Lower leg skin (tissue), 4 donors: ENCODE measurements at regions not wholly inside any gene's neighbourhood (a gene's known extent, or its start where the extent isn't known, plus 50 kb on each side); places are given as distances from the start of the nearest gene placed in this dataset.
"Not testable (repeated sequence)": the region's sequence is repeated elsewhere in the genome, so short reads cannot be mapped to it uniquely, and the experiment has no call there.

Experiments
- DNase-seq, 2 donors: peaks; one replicate each; pipeline ENCODE4 v3.0.0-alpha.2; 2019; ENCODE audit warnings: low spot score in 2 of 2
- H3K4me3 ChIP-seq: fragments of 200-600 bp; sonication (generic); 2 replicates; pipeline ENCODE4 v1.5.1; 2017; ENCODE audit warnings: mild to moderate bottlenecking, low read depth; ENCODE audit not compliant: poor library complexity, severe bottlenecking
- POLR2A ChIP-seq, 2 donors: fragments of 450-650 bp; IDR thresholded peaks; one replicate each; pipeline ENCODE4 v1.6.1; 2016 to 2017; ENCODE audit warnings: antibody characterized with exemption in 2 of 2, mild to moderate bottlenecking in 1 of 2, moderate library complexity in 1 of 2
- WGBS, 2 donors: methylation state at CpG; one replicate each; pipeline ENCODE4 v1.1.5; 2018; 5-methylcytosine and 5-hydroxymethylcytosine counted together
- intact Hi-C: fragments of 100-400 bp; cut with DNase I; formaldehyde crosslinking; loops from one replicate; pipeline ENCODE4 v1.15.0; 2023; ENCODE audit warnings: low total_unique reads
- TF ChIP-seq, protein P1 (sequence below), 3 donors: fragments of 450-650 bp; IDR thresholded peaks; one replicate each; pipeline ENCODE4 v1.5.1; 2016; ENCODE audit warnings: antibody characterized with exemption in 3 of 3, mild to moderate bottlenecking in 3 of 3, moderate library complexity in 2 of 3

DNA sequence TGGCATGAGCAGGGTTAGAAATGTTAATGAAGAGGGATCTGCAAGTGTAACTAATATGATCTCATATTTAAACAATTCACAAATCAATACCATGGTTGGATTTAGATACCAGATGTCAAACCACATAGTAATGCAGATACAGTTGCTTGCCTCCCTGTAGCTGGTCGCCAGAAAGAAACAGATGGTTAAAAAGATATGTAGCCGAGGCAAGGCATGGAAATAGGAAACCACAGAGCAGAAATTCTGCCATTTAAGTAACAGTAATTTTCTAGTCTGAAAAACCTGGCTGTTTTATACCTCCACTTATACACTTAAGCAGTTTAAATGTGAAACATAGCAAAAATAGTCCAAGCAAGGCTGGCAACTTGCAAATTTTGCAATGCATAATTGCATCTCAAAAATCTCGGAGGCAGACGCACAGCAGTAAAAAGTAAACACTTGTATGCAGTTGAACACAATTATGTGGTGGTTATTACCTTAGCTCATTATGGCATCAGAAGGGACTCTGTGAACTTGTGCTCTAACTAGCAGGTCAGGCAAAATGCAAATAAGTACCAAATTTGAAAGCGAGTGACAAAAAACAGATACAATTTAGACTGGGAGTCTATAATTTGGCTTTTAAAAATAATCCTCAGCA lies 126.8 kb downstream of the NAA11 start:
- no peak for DNase-seq
- intact Hi-C loops: no loop called here
- WGBS, 2 donors: 65 to 73% methylated on average over 5 of the region's 5 CpGs
- H3K4me3 ChIP-seq: no peak overlapping the region
- no peak for TF ChIP-seq POLR2A (IDR thresholded peaks at IDR 0.05)
- TF ChIP-seq, protein P1, sequence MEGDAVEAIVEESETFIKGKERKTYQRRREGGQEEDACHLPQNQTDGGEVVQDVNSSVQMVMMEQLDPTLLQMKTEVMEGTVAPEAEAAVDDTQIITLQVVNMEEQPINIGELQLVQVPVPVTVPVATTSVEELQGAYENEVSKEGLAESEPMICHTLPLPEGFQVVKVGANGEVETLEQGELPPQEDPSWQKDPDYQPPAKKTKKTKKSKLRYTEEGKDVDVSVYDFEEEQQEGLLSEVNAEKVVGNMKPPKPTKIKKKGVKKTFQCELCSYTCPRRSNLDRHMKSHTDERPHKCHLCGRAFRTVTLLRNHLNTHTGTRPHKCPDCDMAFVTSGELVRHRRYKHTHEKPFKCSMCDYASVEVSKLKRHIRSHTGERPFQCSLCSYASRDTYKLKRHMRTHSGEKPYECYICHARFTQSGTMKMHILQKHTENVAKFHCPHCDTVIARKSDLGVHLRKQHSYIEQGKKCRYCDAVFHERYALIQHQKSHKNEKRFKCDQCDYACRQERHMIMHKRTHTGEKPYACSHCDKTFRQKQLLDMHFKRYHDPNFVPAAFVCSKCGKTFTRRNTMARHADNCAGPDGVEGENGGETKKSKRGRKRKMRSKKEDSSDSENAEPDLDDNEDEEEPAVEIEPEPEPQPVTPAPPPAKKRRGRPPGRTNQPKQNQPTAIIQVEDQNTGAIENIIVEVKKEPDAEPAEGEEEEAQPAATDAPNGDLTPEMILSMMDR (IDR thresholded peaks at IDR 0.05): no peak

DNA sequence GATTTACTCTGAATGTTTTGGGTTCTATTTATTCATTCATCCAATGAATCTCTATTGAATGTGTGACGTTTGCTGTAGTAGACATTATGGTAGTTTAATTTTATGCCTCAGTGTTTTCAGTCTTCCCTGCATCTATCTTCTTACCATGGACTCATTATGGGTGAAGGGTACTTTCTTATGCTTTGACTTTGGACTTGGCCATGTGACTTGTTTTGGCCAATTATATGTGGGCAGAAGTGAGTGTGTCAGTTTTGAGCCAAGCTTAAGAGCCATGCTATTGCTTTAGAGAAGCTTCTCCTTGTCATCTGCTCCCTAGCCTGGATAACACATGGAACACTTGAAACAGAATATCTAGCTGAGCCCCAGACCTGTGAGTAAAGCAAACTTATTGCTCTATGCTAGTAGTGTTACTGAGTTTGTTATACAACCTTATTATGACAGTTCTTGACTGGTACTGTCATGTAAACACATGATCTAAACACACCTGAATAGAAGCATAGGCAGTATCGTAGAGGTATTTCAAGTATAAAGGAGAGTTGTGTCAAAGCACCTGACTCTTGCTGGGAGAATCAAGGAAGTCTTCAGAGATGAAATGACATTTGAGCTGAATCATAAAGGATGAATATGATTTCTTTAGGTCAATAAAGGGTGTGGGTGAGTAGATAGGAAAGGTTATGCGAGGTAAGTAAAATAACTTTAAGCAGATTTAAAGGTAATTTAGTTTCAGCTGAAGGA lies 128.4 kb downstream of the NAA11 start:
- no peak for DNase-seq
- WGBS, 2 donors: 87% methylated on average over 3 of the region's 3 CpGs
- no peak overlapping the region for H3K4me3 ChIP-seq
- TF ChIP-seq, protein P1 (IDR thresholded peaks at IDR 0.05): no peak
- no peak for TF ChIP-seq POLR2A (IDR thresholded peaks at IDR 0.05)
- intact Hi-C loops: no loop called here

DNA sequence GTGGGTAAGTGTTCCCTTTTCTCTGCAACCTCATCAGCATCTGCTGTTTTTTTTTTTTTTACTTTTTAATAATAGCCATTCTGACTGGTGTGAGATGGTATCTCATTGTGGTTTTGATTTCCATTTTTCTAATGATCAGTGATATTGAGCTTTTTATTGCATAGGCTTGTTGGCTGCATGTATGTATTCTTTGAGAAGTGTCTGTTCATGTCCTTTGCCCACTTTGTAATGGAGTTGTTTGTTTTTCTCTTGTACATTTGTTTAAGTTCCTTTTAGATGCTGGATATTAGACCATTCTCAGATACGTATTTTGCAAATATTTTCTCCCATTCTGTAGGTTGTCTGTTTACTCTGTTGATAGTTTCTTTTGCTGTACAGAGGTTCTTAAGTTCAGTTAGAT lies 134.6 kb downstream of the NAA11 start:
- H3K4me3 ChIP-seq, intact Hi-C loops, DNase-seq: not testable (repeated sequence)
- WGBS, 2 donors: 92 to 95% methylated on average over 1 of the region's 1 CpG

DNA sequence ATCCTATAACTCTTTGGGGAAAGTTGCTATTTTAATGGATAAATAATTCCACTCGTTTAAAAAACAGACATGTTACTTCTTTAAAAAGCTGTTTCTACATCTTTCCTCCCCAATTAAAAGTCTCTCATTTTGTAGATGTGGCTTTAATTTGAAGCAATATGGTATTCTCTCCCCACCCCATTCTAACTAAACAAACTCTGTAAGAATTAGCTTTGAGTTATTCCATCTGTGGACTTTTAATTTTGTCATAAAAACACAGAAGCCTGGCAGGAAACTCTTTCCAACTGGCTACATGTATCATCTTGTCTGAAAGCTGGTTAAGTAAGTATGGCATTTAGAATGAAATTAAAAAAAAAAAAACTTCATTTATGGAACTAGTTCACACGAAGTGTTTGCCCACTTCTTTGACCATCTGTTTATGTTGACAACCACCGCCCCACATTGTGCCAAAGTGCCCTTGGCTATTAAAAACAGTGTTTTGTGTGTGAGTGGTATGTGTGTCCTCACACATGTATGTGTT lies 140.3 kb downstream of the NAA11 start:
- no peak for TF ChIP-seq POLR2A (IDR thresholded peaks at IDR 0.05)
- TF ChIP-seq, protein P1 (IDR thresholded peaks at IDR 0.05): no peak
- DNase-seq: no peak
- intact Hi-C loops: no loop called here
- WGBS, 2 donors: 20 to 22% methylated on average over 3 of the region's 3 CpGs
- no peak overlapping the region for H3K4me3 ChIP-seq

DNA sequence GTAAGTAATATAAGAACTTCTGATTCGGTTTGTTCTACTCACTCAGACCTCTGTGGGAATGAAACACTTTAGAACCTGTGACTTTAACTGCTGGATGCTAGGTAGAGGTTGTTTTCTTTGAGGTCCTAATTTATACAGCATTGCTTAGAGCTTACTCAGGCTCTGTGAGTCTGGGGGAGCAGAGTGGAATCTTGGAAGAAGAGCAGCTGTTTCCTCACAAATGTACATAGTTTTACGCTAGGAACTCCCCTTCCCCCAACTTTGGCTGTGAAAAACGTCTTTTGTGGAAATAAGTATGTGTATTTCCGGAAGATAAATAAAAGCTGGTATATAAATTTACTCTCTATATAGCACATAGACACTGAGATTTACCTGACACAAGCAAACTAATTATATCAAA lies 141.4 kb downstream of the NAA11 start:
- TF ChIP-seq POLR2A (IDR thresholded peaks at IDR 0.05): no peak
- TF ChIP-seq, protein P1 (IDR thresholded peaks at IDR 0.05): no peak
- DNase-seq: no peak
- intact Hi-C loops: no loop called here
- H3K4me3 ChIP-seq: no peak overlapping the region
- 78 to 82% methylated on average over 4 of the region's 4 CpGs for WGBS, 2 donors

DNA sequence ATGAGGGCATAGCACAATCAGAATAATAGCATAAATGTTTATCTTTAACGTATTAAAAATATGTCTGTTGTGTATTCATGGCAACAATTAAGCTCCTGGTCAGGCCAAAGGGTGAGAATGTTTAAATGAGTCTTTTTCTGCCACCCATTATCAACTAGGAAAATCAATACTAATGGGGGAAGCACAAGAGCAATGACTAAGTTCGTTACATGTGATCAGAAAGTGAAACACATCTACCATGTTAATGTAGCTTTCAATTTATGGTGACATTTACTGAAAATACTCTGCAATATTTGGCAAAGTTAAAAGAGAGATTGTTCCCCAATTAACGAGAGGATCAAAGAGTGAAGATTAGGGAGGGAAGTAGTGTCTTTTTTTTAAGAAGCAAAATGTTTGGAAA lies 143.7 kb downstream of the NAA11 start:
- H3K4me3 ChIP-seq: no peak overlapping the region
- DNase-seq: no peak
- intact Hi-C loops: no loop called here
- no peak for TF ChIP-seq POLR2A (IDR thresholded peaks at IDR 0.05)
- TF ChIP-seq, protein P1 (IDR thresholded peaks at IDR 0.05): no peak
- 70 to 72% methylated on average over 3 of the region's 3 CpGs for WGBS, 2 donors
